ENCODE measurements at regions not wholly inside any gene's neighbourhood (a gene's known extent, or its start where the extent isn't known, plus 50 kb on each side); places are given as distances from the start of the nearest gene placed in this dataset.

- Mint-ChIP-seq H3K4me1 (peaks cover 21% of the 10 kb centered on the region), H3K36me3 (no peaks in the 10 kb centered on the region), H3K9me3 (no peaks in the 10 kb centered on the region), H3K4me3 (no peak overlapping the region), H3K27ac (no peak overlapping the region), H3K27me3 (ENCODE audit: low read depth) (no peaks in the 10 kb centered on the region)
- no peak for TF ChIP-seq CTCF (IDR thresholded peaks at IDR 0.05; ENCODE audit: unreplicated experiment)
- no peak for DNase-seq (ENCODE audit: low spot score in 2 of 2, unreplicated experiment in 2 of 2)
Observed at GRCh38 chr6:88377976-88378568, 211.9 kb upstream of the CNR1 start.

- no peak for TF ChIP-seq CTCF (IDR thresholded peaks at IDR 0.05; ENCODE audit: unreplicated experiment)
- no peak overlapping the region for H3K27ac Mint-ChIP-seq
- DNase-seq (ENCODE audit: low spot score in 2 of 2, unreplicated experiment in 2 of 2), result no peak
- peaks cover 3% of the 10 kb centered on the region for H3K27me3 Mint-ChIP-seq (ENCODE audit: low read depth)
- H3K36me3 Mint-ChIP-seq, result no peaks in the 10 kb centered on the region
- H3K4me1 Mint-ChIP-seq, result peaks cover 20% of the 10 kb centered on the region
- H3K9me3 Mint-ChIP-seq, result no peaks in the 10 kb centered on the region
- no peak overlapping the region for H3K4me3 Mint-ChIP-seq
Observed at GRCh38 chr6:88376768-88377387, 210.7 kb upstream of the CNR1 start.

GRCh38 chr6:88376197-88376596, 210.1 kb upstream of the CNR1 start:
- Mint-ChIP-seq H3K4me1 (peaks cover 17% of the 10 kb centered on the region), H3K36me3 (no peaks in the 10 kb centered on the region), H3K27ac (no peak overlapping the region), H3K9me3 (no peaks in the 10 kb centered on the region), H3K4me3 (no peak overlapping the region), H3K27me3 (ENCODE audit: low read depth) (peaks cover 9% of the 10 kb centered on the region)
- no peak for TF ChIP-seq CTCF (IDR thresholded peaks at IDR 0.05; ENCODE audit: unreplicated experiment)
- no peak for DNase-seq (ENCODE audit: low spot score in 2 of 2, unreplicated experiment in 2 of 2)

- TF ChIP-seq CTCF (IDR thresholded peaks at IDR 0.05; ENCODE audit: unreplicated experiment), result no peak
- DNase-seq (ENCODE audit: low spot score in 2 of 2, unreplicated experiment in 2 of 2), result no peak
- H3K36me3 Mint-ChIP-seq, result no peaks in the 10 kb centered on the region
- no peaks in the 10 kb centered on the region for H3K9me3 Mint-ChIP-seq
- no peak overlapping the region for H3K4me3 Mint-ChIP-seq
- H3K4me1 Mint-ChIP-seq, result peaks cover 16% of the 10 kb centered on the region
- H3K27me3 Mint-ChIP-seq (ENCODE audit: low read depth), result peaks cover 9% of the 10 kb centered on the region
- no peak overlapping the region for H3K27ac Mint-ChIP-seq
Observed at GRCh38 chr6:88374553-88374952, 208.4 kb upstream of the CNR1 start.

- no peak overlapping the region for H3K27ac Mint-ChIP-seq
- no peak for DNase-seq (ENCODE audit: low spot score in 2 of 2, unreplicated experiment in 2 of 2)
- peaks cover 4% of the 10 kb centered on the region for H3K4me1 Mint-ChIP-seq
- no peaks in the 10 kb centered on the region for H3K9me3 Mint-ChIP-seq
- no peaks in the 10 kb centered on the region for H3K36me3 Mint-ChIP-seq
- H3K27me3 Mint-ChIP-seq (ENCODE audit: low read depth), result peaks cover 9% of the 10 kb centered on the region
- H3K4me3 Mint-ChIP-seq, result no peak overlapping the region
- no peak for TF ChIP-seq CTCF (IDR thresholded peaks at IDR 0.05; ENCODE audit: unreplicated experiment)
Observed at GRCh38 chr6:88371480-88371879, 205.3 kb upstream of the CNR1 start.

Data from mesothelial cell of epicardium (in vitro differentiated cells).